ENCODE measurements at regions not wholly inside any gene's neighbourhood (a gene's known extent, or its start where the extent isn't known, plus 50 kb on each side); places are given as distances from the start of the nearest gene placed in this dataset.

DNA sequence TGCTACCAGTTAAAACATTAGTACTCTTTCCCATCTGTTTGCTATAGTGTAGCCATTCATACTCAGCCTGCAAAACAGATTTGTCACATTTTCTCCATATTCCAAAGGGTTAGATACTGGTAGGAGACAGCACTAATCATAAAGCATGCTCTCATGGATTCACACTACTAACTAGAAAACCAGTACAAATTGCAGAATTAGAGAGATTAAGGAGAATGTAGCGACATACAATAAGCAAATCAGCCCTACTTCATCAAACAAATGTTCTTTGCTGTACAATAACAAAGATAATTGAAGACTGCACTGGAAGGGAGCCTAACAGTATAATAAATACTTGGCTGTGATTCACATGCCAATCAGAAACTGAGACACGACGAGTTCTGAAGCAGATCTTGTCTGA, 368.0 kb upstream of the PRMT6 start:
- DNase-seq (ENCODE audit: low read depth) = no peak
- TF ChIP-seq, protein P1, sequence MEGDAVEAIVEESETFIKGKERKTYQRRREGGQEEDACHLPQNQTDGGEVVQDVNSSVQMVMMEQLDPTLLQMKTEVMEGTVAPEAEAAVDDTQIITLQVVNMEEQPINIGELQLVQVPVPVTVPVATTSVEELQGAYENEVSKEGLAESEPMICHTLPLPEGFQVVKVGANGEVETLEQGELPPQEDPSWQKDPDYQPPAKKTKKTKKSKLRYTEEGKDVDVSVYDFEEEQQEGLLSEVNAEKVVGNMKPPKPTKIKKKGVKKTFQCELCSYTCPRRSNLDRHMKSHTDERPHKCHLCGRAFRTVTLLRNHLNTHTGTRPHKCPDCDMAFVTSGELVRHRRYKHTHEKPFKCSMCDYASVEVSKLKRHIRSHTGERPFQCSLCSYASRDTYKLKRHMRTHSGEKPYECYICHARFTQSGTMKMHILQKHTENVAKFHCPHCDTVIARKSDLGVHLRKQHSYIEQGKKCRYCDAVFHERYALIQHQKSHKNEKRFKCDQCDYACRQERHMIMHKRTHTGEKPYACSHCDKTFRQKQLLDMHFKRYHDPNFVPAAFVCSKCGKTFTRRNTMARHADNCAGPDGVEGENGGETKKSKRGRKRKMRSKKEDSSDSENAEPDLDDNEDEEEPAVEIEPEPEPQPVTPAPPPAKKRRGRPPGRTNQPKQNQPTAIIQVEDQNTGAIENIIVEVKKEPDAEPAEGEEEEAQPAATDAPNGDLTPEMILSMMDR (IDR thresholded peaks at IDR 0.05; ENCODE audit: low read length, missing control alignments) = no peak

DNA sequence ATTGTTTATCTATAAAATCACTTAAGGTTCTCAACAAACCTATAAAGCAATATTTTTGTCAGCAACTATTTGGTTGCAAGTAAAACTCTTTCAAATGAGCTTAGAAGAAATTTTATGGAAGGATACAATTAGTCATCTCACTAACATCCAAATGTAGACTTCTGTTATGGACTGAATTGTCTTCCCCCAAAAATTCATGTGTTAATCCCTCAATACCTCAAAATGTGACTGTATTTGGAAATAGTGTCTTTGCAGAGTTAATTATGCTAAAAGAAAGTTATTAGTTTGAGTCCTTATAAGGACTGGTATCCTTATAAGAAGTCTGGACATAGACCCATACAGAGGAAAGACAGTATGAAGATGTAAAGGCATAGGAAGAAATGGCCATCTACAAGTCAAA, 357.8 kb upstream of the PRMT6 start:
- no peak overlapping the region for H3K4me3 ChIP-seq (replicated peaks; ENCODE audit: low read depth, low read length)
- DNase-seq (ENCODE audit: low read depth) = no peak
- TF ChIP-seq, protein P1 (IDR thresholded peaks at IDR 0.05; ENCODE audit: low read length, missing control alignments) = no peak

More for the DNA sequence above, 368.0 kb upstream of the PRMT6 start:
- no peak overlapping the region for H3K4me3 ChIP-seq (replicated peaks; ENCODE audit: low read depth, low read length)

- TF ChIP-seq, protein P1 (IDR thresholded peaks at IDR 0.05; ENCODE audit: low read length, missing control alignments) = no peak
- H3K4me3 ChIP-seq (replicated peaks; ENCODE audit: low read depth, low read length) = no peak overlapping the region
- no peak for DNase-seq (ENCODE audit: low read depth)
Measured at GRCh38 chr1:106699433-106699832, 357.0 kb upstream of the PRMT6 start.

GRCh38 chr1:106700211-106700610, 356.3 kb upstream of the PRMT6 start:
- no peak for DNase-seq (ENCODE audit: low read depth)
- no peak overlapping the region for H3K4me3 ChIP-seq (replicated peaks; ENCODE audit: low read depth, low read length)
- TF ChIP-seq, protein P1 (IDR thresholded peaks at IDR 0.05; ENCODE audit: low read length, missing control alignments) = no peak

- H3K4me3 ChIP-seq (replicated peaks; ENCODE audit: low read depth, low read length) = no peak overlapping the region
- DNase-seq (ENCODE audit: low read depth) = no peak
- TF ChIP-seq, protein P1 (IDR thresholded peaks at IDR 0.05; ENCODE audit: low read length, missing control alignments) = no peak
Measured at GRCh38 chr1:106705971-106706370, 350.5 kb upstream of the PRMT6 start.

DNA sequence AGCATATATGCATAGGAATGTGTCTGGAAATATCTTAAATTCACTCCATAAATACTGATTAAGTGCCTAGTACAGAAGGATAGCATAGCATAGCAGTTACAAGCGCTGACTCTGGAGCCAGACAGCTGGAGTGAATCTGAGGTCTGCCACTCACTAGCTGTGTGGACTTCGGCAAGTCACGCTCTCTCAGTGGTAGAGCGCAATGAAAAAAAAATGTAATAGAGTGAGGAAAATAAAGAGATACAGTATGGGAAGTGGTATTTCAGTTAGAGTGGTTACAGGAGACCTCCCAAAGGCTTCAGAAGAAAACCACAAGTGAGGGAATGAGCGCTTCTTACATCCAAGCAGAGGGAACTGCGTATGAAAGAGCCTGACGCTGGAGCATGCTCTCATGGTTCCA, 338.9 kb upstream of the PRMT6 start:
- TF ChIP-seq, protein P1 (IDR thresholded peaks at IDR 0.05; ENCODE audit: low read length, missing control alignments) = no peak
- DNase-seq (ENCODE audit: low read depth) = no peak
- no peak overlapping the region for H3K4me3 ChIP-seq (replicated peaks; ENCODE audit: low read depth, low read length)

DNA sequence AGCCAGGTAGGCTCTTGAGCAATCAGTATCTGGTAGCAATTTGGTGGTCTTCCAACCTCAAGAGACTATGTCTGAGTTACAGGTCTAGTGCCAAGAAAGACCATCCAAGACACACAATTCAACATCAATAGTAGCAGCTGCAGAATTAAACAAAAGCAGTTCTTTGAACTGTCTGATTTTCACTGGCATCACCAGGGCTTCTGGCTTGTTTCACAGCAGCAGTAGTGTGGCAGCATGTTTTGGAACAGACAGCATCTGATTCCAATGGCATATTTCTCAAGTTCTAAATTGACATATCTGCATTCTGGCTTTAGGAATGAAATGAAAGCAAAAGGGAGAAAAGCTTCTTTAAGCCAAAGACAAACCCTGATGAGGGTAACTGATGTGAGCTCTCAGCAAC, 334.7 kb upstream of the PRMT6 start:
- no peak overlapping the region for H3K4me3 ChIP-seq (replicated peaks; ENCODE audit: low read depth, low read length)
- TF ChIP-seq, protein P1 (IDR thresholded peaks at IDR 0.05; ENCODE audit: low read length, missing control alignments) = no peak
- DNase-seq (ENCODE audit: low read depth) = no peak
